GM12892 (cell line): ENCODE measurements at regions not wholly inside any gene's neighbourhood (a gene's known extent, or its start where the extent isn't known, plus 50 kb on each side); places are given as distances from the start of the nearest gene placed in this dataset.

Experiments used
- DNase-seq: peaks from one replicate; pipeline ENCODE4 v3.0.0; 2011; ENCODE audit not compliant: insufficient read length
- FAIRE-seq: peaks from 2 replicates; lab custom pipeline; 2011; peaks lifted over from hg19 to GRCh38; lab: Jason Lieb, UNC
- POLR2A ChIP-seq: IDR thresholded peaks from 2 replicates; pipeline ENCODE4 v1.6.1; 2011; ENCODE audit warnings: low read depth, low read length, control low read depth
- POLR2AphosphoS5 ChIP-seq: IDR thresholded peaks from 2 replicates; pipeline ENCODE4 v1.6.1; 2011; ENCODE audit warnings: low read depth, low read length, control low read depth
- TAF1 ChIP-seq: IDR thresholded peaks from 2 replicates; pipeline ENCODE4 v1.6.1; 2011; ENCODE audit warnings: low read depth, mild to moderate bottlenecking, control low read depth, low read length, borderline replicate concordance

GRCh38 chr2:221016551-221016950 lies 555.6 kb downstream of the EPHA4 start:
- no peak for TF ChIP-seq TAF1
- DNase-seq = no peak
- no peak for FAIRE-seq

- TF ChIP-seq TAF1 = no peak
- no peak for TF ChIP-seq POLR2A
- no peak for TF ChIP-seq POLR2AphosphoS5
- no peak for DNase-seq
- no peak for FAIRE-seq
Observed at GRCh38 chr2:221018262-221018661, 553.8 kb downstream of the EPHA4 start.

- TF ChIP-seq POLR2A (no peak), TAF1 (no peak), POLR2AphosphoS5 (no peak)
- FAIRE-seq = no peak
Observed at GRCh38 chr2:221019668-221020067, 552.4 kb downstream of the EPHA4 start.

DNA sequence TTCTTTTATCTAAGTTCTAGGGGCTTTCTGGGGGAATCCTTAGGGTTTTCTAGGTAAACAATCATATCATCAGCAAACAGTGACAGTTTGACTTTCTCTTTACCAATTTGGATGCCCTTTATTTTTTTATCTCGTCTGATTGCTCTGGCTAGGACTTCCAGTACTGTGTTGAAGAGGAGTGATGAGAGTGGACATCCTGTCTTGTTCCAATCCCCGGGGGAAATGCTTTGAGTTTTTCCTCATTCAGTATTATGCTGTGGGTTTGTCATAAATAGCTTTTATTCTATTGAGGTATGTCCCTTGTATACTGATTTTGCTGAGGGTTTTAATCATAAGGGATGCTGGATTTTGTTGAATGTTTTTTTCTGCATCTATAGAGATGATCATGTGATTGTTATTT lies 549.5 kb downstream of the EPHA4 start:
- DNase-seq (no peak), FAIRE-seq (no peak)
- TF ChIP-seq TAF1 (no peak), POLR2AphosphoS5 (no peak), POLR2A (no peak)

More at GRCh38 chr2:221019668-221020067, 552.4 kb downstream of the EPHA4 start:
- DNase-seq = no peak

GRCh38 chr2:221025398-221025797 lies 546.7 kb downstream of the EPHA4 start:
- FAIRE-seq = no peak
- no peak for DNase-seq
- TF ChIP-seq POLR2AphosphoS5 = no peak
- TF ChIP-seq TAF1 = no peak
- no peak for TF ChIP-seq POLR2A

DNA sequence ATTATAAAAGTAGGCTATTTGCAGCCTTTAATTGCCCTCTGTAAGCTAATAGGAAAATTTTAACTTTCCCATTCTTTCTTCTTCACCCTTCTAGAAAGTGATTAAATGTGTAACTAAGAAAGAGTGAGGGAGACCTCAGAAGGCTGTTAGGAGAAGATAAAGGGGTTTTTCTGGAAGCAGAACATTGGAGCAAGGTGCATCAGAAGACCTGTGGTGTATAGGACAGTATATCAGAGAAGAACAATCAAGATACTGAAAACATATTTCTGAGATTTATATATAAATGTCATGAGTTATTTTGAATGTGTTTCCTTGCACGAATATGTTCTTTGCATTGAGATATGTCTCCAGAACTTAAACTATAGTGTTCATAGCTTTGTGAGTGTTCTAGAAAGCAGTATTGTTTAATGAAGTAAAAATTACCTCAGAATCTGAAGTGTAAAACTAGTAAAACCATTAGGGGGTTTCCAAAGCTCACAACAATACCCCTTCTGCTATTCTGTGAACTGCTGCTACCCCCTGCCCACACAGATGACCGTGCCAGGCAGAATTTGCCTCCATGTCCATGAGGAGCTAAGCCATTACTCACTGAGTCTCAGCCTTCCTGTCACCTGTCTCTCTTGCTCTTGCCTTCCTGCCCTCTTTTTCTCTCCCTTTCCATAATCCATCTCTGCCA lies 537.9 kb downstream of the EPHA4 start:
- TF ChIP-seq POLR2A (no peak), POLR2AphosphoS5 (no peak), TAF1 (no peak)
- DNase-seq (no peak), FAIRE-seq (no peak)

- DNase-seq (no peak), FAIRE-seq (no peak)
- TF ChIP-seq TAF1 (no peak), POLR2AphosphoS5 (no peak), POLR2A (no peak)
Observed at GRCh38 chr2:221034973-221035372, 537.1 kb downstream of the EPHA4 start.

DNA sequence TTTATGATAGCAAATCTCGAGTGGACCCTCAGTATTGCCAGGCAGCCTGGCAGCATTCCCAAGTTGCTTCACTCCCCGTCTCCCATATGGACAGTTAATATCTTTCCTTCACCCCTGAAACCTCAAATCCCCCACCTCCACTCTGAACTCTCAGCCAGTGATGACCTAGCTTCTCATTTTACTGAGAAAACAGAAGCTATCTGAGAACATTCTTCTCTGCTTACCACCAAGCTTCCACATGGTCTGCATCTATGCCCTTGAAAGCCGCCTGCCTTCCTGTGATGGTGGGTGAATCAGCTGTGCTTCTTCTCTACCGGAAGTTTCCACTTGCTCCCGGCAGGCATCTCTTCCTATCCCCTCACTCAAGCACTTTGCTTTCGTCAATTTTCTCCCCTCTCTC lies 529.2 kb downstream of the EPHA4 start:
- FAIRE-seq = no peak
- TF ChIP-seq POLR2AphosphoS5 = no peak
- no peak for TF ChIP-seq POLR2A
- no peak for TF ChIP-seq TAF1
- DNase-seq = no peak

GRCh38 chr2:221044781-221045180 lies 527.3 kb downstream of the EPHA4 start:
- no peak for DNase-seq
- FAIRE-seq = no peak
- TF ChIP-seq POLR2AphosphoS5 (no peak), POLR2A (no peak), TAF1 (no peak)

- no peak for DNase-seq
- FAIRE-seq = no peak
- TF ChIP-seq POLR2AphosphoS5 (no peak), TAF1 (no peak), POLR2A (no peak)
Observed at GRCh38 chr2:221050020-221050795, 521.9 kb downstream of the EPHA4 start.

GRCh38 chr2:221051162-221051561 lies 520.9 kb downstream of the EPHA4 start:
- DNase-seq = no peak
- FAIRE-seq = no peak
- no peak for TF ChIP-seq POLR2A
- TF ChIP-seq POLR2AphosphoS5 = no peak
- TF ChIP-seq TAF1 = no peak

GRCh38 chr2:221060376-221060775 lies 511.7 kb downstream of the EPHA4 start:
- FAIRE-seq = no peak
- no peak for TF ChIP-seq TAF1
- TF ChIP-seq POLR2A = no peak
- TF ChIP-seq POLR2AphosphoS5 = no peak
- no peak for DNase-seq

DNA sequence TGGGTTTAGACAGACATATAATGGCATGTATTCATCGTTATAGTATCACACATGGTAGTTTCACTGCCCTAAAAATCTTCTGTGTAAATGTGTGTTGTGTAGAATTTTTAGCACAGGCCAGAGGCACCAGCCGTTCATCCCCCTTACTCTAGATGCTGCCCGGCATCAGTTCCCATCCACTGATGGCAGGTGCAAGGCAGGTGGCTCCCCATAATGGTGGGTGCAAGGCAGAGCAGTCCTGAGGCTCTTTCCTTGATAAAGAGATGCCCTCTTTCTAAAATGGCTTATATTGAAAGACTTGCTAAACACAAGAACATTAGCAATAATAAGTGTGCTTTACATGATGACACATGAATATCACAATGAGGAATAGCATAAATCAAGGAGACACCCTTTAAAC lies 508.5 kb downstream of the EPHA4 start:
- no peak for FAIRE-seq
- no peak for TF ChIP-seq POLR2AphosphoS5
- TF ChIP-seq POLR2A = no peak
- TF ChIP-seq TAF1 = no peak
- DNase-seq = no peak
